Fibroblast of skin of back (primary cell): ENCODE measurements at regions not wholly inside any gene's neighbourhood (a gene's known extent, or its start where the extent isn't known, plus 50 kb on each side); places are given as distances from the start of the nearest gene placed in this dataset.
A peak's percentile ranks its signal among the peaks of the same experiment; 100 is the strongest.

Source experiments
- DNase-seq: peaks from one replicate; pipeline ENCODE4 v3.0.0-alpha.2; 2013

DNA sequence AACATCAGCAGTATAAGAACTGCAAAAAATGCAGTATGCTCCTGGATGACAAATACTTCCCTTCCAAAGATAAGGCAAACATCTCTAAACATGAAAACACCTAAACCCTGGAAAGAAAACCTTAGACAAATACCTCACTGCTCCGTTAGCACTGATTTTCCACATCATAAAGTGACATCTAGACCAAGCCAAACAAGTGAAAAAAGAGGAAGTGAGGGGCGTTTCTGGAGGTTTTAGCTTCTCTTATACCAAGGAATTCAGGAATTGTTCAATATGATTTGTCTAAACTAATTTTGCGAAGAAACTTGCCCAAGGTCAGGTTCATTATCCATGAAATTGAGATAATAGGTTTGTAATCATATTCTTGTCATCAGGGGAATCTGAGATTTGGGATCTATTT is 279.7 kb downstream of the ADRA2A start:
- DNase-seq, result no peak

- no peak for DNase-seq
Measured at GRCh38 chr10:111357859-111358258, 281.0 kb downstream of the ADRA2A start.

- DNase-seq, result peak; percentile 40
Measured at GRCh38 chr10:111360260-111360925, 283.6 kb downstream of the ADRA2A start.

DNA sequence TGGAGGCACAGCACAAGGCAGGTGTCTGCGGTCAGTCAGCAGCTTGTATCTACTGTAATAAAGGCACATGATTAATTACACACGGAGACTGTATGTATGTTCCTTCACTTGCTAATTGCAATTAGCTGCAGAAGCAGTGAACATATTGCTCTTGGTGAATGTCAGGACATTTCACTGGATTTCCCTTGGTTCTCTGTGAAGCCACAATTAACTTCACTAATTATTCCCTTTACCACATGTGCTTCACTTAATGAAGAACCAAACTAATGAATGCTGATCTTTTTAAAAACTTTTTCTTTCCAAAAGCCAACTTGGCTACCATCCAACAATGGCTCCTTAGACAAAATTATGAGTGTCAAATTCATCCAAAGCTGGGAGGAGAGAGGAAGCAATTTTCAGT is 290.7 kb downstream of the ADRA2A start:
- no peak for DNase-seq

DNA sequence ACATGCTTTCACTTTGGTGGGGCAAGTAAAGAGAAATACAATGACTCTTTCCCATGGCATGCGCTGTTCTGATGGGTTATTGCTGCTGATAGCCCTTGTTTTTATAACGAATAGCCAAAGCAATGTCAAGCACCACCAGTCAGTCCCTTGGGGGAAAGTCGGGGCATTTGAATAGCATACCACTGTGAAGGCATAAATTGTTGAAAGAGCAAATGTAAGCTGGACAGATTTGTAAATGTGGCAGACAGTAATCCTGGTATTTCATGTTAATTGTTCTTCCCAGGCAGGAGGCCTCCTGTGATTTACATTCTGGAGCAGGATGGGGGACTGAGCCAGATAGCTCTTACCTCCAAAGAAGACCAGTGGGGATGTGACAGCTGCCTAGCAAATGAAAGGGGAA is 293.3 kb downstream of the ADRA2A start:
- DNase-seq, result peak; percentile 85

- no peak for DNase-seq
Measured at GRCh38 chr10:111373696-111374095, 296.9 kb downstream of the ADRA2A start.

DNA sequence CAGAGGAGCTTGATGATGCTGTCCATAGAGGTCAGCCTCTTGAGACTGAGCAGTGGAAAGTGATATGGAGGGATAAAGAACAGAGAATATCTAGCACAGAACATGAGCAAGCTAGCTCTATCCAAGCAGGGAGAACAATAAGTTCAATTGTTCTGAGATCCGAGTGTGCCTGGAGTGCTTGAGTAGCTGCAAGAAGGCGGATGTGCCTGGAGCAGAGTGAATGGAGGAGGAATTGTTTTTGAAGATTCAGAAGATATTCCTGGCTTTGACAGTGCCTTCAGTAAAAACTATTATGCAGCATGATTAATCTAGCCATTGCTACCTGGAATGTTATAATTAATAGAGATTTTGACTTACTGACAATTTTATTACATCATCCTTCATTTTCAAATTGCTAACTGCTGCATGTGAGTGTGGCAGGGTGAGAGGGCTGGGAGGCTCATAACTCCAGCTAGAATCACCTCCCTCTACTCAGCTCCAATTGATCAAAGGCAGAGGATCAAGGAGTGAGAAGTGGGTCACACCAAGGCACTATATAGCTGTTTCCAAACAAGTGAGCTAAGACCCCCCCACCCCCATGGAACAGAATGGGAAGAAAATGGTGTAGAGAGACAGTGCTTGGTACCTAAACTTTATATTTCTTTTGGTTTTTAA is 302.8 kb downstream of the ADRA2A start:
- no peak for DNase-seq

DNA sequence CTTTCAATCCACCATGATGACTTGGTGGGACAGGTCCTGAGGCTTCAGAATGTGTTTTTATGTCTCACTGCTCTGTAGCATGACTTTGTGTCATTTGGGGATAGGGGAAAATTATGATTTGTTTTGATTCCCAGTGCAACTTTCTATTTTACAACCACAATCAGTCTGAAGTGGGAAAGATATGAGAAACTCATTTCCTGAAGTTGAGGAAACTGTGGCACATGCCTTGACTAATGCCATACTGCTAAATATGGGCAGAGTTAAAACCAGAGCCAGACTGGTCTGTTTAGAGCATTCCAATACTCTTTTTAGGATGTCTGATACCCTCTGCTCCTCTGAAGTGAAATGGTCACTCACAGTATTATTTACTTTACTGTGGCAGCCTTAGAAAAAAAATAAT is 307.7 kb downstream of the ADRA2A start:
- peak; percentile 36 for DNase-seq

DNA sequence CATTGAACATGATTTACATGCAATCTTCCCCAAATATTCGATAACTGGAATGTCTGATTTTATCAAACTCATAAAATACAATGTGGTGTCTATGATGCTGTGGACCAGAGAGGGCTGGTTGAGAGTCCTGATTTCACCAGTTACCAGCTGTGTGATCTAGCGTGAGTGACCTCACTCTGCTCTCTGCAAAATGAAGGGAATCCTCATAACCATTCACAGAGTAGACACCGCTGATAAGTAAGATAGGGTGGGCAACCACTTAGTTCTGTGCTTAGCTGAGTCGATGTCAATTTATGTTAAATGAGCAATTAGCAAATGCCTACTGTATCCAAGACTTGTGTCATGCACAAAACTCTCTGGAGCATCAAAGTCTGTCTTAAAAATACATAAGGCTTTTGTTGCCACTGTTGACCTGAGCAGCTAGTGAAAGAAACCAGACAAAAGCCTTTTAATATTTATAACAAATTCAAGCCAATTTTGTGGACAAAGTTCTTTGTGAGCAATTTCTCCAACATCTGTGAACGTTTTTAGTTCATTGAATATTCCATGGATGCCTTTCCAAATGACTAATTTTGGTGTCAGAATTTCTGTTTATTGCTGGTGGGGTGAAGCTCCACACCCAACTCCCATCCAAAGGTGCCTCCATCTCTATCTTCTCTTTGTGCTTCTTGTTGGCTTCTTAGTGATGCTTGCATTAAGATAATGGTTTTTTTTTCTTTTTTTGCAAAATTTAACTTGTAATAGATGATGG is 314.2 kb downstream of the ADRA2A start:
- DNase-seq, result no peak

- DNase-seq, result peak; percentile 28
Measured at GRCh38 chr10:111392159-111392558, 315.3 kb downstream of the ADRA2A start.

DNA sequence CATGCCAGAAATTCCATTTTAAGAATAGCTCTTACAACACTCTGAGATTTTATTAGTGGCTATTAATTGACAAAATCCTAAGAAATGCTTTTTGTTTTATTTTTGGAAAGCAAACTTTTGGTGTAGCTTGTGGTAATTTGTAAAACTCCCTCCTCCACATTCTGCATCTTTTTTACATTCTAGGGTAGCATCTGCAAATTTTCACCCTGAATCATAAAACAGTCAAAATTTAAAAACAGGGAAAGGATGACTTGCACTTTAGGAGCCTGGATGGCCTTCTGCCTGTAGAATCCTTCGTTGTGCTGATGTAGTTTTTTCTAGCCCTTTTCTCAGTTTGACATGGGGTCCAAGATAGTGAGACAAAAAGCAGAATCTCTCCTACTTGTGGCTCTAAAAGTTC is 316.1 kb downstream of the ADRA2A start:
- DNase-seq, result peak; percentile 28

DNA sequence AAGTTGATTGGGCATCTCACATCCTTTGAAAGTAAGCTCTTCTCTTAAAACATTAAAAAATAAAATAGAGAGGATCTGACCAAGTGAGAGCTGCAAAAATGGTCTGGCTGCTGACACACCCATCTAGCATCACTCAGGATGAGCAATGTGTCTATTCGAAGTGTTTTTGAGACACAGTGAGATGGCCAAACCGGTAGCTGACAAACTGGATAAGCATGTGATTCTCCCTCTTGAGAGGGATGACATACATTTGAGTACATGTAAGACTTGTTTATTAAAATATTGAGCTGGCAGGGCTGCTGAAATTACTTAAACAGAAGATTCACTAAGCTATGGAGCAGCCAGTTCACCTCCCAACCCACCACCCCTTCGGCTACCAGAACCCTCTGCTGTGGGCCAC is 333.9 kb downstream of the ADRA2A start:
- peak; percentile 77 for DNase-seq

- no peak for DNase-seq
Measured at GRCh38 chr10:111425459-111425858, 348.6 kb downstream of the ADRA2A start.

- no peak for DNase-seq
Measured at GRCh38 chr10:111429288-111430028, 352.6 kb downstream of the ADRA2A start.

GRCh38 chr10:111430070-111430469 is 353.2 kb downstream of the ADRA2A start:
- no peak for DNase-seq

DNA sequence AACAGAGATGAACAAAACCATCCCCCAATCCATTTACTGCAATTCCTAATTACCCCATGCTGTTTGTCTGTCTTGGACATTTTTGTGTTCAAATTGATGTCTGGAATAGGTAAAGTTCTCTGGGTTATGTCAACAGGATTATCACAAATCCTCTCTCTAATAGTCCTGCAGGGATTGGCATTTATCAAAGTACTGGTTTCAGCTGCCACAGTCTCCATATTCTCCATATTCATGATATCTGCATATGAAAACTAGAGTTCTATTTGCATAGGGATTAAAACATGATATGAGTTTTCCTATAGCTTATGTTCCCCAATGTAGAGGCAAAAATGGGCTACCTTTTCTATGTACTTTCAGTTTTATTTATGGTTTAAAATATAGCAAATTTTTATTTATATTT is 355.8 kb downstream of the ADRA2A start:
- DNase-seq, result no peak

DNA sequence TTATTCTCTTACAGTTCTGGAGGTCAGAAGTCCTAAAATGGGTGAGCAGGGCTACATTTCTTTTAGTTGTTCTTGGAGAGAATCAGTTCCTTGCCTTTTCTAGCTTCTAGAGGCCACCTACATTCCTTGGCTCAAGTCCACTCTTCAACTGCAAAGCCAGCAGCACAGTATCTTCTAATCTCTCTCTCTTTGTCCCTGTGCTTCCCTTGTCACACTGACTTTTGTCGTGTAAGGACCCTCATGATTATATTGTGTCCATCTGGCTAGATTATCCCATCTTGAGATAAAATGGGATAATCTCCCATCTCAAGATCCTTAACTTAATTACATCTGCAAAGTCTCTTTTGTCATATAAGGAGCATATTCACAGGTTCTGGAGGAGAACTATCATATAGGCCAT is 359.0 kb downstream of the ADRA2A start:
- no peak for DNase-seq

GRCh38 chr10:111439034-111439842 is 362.4 kb downstream of the ADRA2A start:
- no peak for DNase-seq

GRCh38 chr10:111440501-111440900 is 363.7 kb downstream of the ADRA2A start:
- no peak for DNase-seq

- DNase-seq, result no peak
Measured at GRCh38 chr10:111445667-111446066, 368.8 kb downstream of the ADRA2A start.

DNA sequence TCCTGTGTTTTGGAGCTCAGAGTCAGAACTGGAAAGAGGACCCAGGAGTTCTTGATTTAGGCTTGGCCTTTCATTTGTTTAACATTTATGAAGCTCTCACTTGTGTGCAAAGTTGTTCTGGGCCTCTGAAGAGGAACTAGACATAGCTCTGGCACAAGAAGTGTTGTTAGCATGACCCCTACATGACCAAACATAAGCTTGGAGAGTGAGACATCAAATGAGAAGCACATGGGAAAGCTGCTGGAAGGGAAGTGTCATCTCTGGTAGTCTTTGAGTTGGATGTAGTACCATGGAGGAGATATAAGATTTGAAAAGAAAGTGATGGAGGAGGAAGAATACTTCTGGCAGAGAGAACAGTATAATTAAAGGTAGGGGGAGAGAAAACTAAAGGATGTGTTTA is 370.1 kb downstream of the ADRA2A start:
- DNase-seq, result no peak

DNA sequence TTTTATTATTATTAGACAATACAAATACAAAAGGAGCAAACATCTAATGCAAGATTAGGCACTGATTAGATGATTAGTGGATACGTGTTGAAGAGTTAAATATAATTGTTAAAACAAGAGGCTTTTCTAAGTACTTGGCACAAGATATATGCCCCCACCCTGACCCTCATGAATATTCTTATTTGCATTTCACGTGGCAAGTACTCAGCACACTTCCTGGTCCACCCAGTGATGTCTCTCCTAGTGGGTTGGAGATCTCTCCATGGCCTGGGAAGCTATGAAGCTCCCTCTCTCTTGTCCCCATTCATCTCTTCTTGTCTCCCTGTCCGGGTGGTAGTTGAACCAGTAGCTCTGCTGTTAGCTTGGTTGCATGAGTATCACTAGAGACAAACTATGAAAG is 375.3 kb downstream of the ADRA2A start:
- DNase-seq, result no peak
